PFSK-1 (cell line): ENCODE measurements at regions not wholly inside any gene's neighbourhood (a gene's known extent, or its start where the extent isn't known, plus 50 kb on each side); places are given as distances from the start of the nearest gene placed in this dataset.

ENCODE experiments used
- FOXP2 ChIP-seq: optimal IDR thresholded peaks from 2 replicates; pipeline ENCODE3; 2011; ENCODE audit warnings: borderline replicate concordance, control low read depth, inconsistent platforms; ENCODE audit not compliant: insufficient read depth; ENCODE audit errors: extremely low read length, extremely low read depth
- POLR2AphosphoS5 ChIP-seq: IDR thresholded peaks from 2 replicates; pipeline ENCODE4 v1.6.1; 2012; ENCODE audit warnings: low read depth, mild to moderate bottlenecking, control low read depth, low read length, moderate library complexity
- REST ChIP-seq, 2 experiments: IDR thresholded peaks; 2 replicates each; pipeline versions ENCODE4 v1.6.1 to v1.8.0; 2011 to 2012; ENCODE audit warnings: low read depth in 2 of 2, low read length in 2 of 2, control low read depth in 1 of 2, inconsistent platforms in 1 of 2, mild to moderate bottlenecking in 1 of 2, moderate library complexity in 1 of 2; ENCODE audit not compliant: insufficient read depth in 1 of 2
- SIN3A ChIP-seq: IDR thresholded peaks from 2 replicates; pipeline ENCODE4 v1.6.1; 2012; ENCODE audit warnings: mild to moderate bottlenecking, low read length, moderate library complexity, borderline replicate concordance; ENCODE audit not compliant: insufficient read depth
- TAF1 ChIP-seq: IDR thresholded peaks from 2 replicates; pipeline ENCODE4 v1.6.1; 2012; ENCODE audit warnings: low read length, control low read depth, borderline replicate concordance; ENCODE audit not compliant: insufficient read depth

- TF ChIP-seq POLR2AphosphoS5 (no peak), REST (IDR thresholded peaks at IDR 0.05; ENCODE audit: insufficient read depth in 1 of 2, low read depth in 2 of 2, low read length in 2 of 2) (no peak), SIN3A (no peak), FOXP2 (no peak), TAF1 (no peak)
These were observed 1441.4 kb downstream of the AACS start for GRCh38 chr12:126506426-126507182.

- TF ChIP-seq REST (IDR thresholded peaks at IDR 0.05; ENCODE audit: insufficient read depth in 1 of 2, low read depth in 2 of 2, low read length in 2 of 2) (no peak), FOXP2 (no peak), SIN3A (no peak), TAF1 (no peak), POLR2AphosphoS5 (no peak)
These were observed 1442.0 kb downstream of the AACS start for GRCh38 chr12:126507231-126507630.

GRCh38 chr12:126509572-126509971, 1444.3 kb downstream of the AACS start:
- no peak for TF ChIP-seq REST (IDR thresholded peaks at IDR 0.05; ENCODE audit: insufficient read depth in 1 of 2, low read depth in 2 of 2, low read length in 2 of 2)
- TF ChIP-seq POLR2AphosphoS5 = no peak
- TF ChIP-seq SIN3A = no peak
- no peak for TF ChIP-seq FOXP2
- no peak for TF ChIP-seq TAF1

GRCh38 chr12:126510630-126511029, 1445.4 kb downstream of the AACS start:
- TF ChIP-seq FOXP2 (no peak), SIN3A (no peak), REST (IDR thresholded peaks at IDR 0.05; ENCODE audit: insufficient read depth in 1 of 2, low read depth in 2 of 2, low read length in 2 of 2) (no peak)
